K562 (cell line): ENCODE measurements at regions not wholly inside any gene's neighbourhood (a gene's known extent, or its start where the extent isn't known, plus 50 kb on each side); places are given as distances from the start of the nearest gene placed in this dataset.

Experiments used
- ATAC-seq: fragments of 200-7000 bp; cut with Tn5 transposase; 3 replicates; pipeline ENCODE4 v1.9.1; 2020; ENCODE audit warnings: moderate library complexity
- BruUV-seq: library from RNA; stranded (reverse); fragments of 400-500 nt; replicated peaks from 2 replicates; lab custom pipeline; 2021; lab: Mats Ljungman, UMichigan
- CTCF ChIA-PET: fragments of 300-600 bp; formaldehyde crosslinking; extraction: SDS; loops from one replicate; lab custom pipeline; 2021; ENCODE audit warnings: low intra/inter-chr PET ratio; lab: Yijun Ruan, JAX
- POLR2A ChIA-PET: fragments of 300-600, 350-650 bp; sonication (Branson Sonifier 250); formaldehyde crosslinking; extraction: SDS; loops from one replicate; lab custom pipeline; 2021; ENCODE audit warnings: antibody characterized with exemption, inconsistent platforms; lab: Yijun Ruan, JAX
- DNase-seq, 4 experiments: peaks; one replicate each; pipeline versions ENCODE4 v3.0.0 to v3.0.0-alpha.2; 2011 to 2018; ENCODE audit warnings: low spot score in 3 of 4, mixed read lengths in 3 of 4; ENCODE audit errors: extremely low read depth in 1 of 4
- FAIRE-seq: peaks from 2 replicates; lab custom pipeline; 2011; peaks lifted over from hg19 to GRCh38; lab: Jason Lieb, UNC
- H2AFZ ChIP-seq: 2 replicates; pipeline ENCODE4 v1.6.0; 2011; ENCODE audit warnings: low read depth, low read length, control low read depth, inconsistent platforms
- H3K27ac ChIP-seq: fragments of 200-600 bp; 3 replicates; pipeline ENCODE4 v1.8.0; 2011; ENCODE audit warnings: low read depth, mild to moderate bottlenecking, control low read depth, inconsistent platforms, low read length, moderate library complexity, mixed read lengths; ENCODE audit errors: extremely low read depth
- H3K27me3 ChIP-seq, 2 experiments: fragments of 300-600 bp in 1 of 2; 2 replicates in 1 of 2; 3 replicates in 1 of 2; pipeline versions ENCODE4 v1.6.0 to v1.8.0; 2011; ENCODE audit warnings: inconsistent platforms in 2 of 2, low read length in 2 of 2, mild to moderate bottlenecking in 1 of 2, mixed read lengths in 1 of 2, moderate library complexity in 1 of 2; ENCODE audit not compliant: control insufficient read depth in 2 of 2, insufficient read depth in 2 of 2
- H3K36me3 ChIP-seq: fragments of 300-600 bp; 3 replicates; pipeline ENCODE4 v1.8.0; 2011; ENCODE audit warnings: mild to moderate bottlenecking, low read length, inconsistent platforms; ENCODE audit not compliant: control insufficient read depth, insufficient read depth
- H3K4me1 ChIP-seq, 2 experiments: fragments of 200-600 bp in 1 of 2; replicated peaks in 1 of 2; 2 replicates in 1 of 2; 3 replicates in 1 of 2; pipeline versions ENCODE4 v1.5.1 to v1.8.0; 2011; ENCODE audit warnings: inconsistent platforms in 2 of 2, low read length in 2 of 2, mild to moderate bottlenecking in 1 of 2, mixed read lengths in 1 of 2, moderate library complexity in 1 of 2; ENCODE audit not compliant: control insufficient read depth in 2 of 2, insufficient read depth in 2 of 2
- H3K4me2 ChIP-seq: 2 replicates; pipeline ENCODE4 v1.6.1; 2011; ENCODE audit warnings: low read length, control low read depth, inconsistent platforms, mixed read lengths; ENCODE audit not compliant: insufficient read depth
- H3K4me3 ChIP-seq: fragments of 200-600 bp; sonication (generic), shearing (Covaris generic); 2 replicates; pipeline ENCODE4 v1.5.1; 2016; ENCODE audit warnings: control low read depth, inconsistent platforms
- H3K79me2 ChIP-seq: fragments of 200-600 bp; 3 replicates; pipeline ENCODE4 v1.8.0; 2011; ENCODE audit warnings: low read length, inconsistent platforms; ENCODE audit not compliant: control insufficient read depth, insufficient read depth
- H3K9ac ChIP-seq, 2 experiments: 2 replicates each; pipeline versions ENCODE4 v1.6.0 to v1.6.1; 2011; ENCODE audit warnings: low read depth in 2 of 2, low read length in 2 of 2, control low read depth in 1 of 2, inconsistent platforms in 1 of 2, mild to moderate bottlenecking in 1 of 2, mixed read lengths in 1 of 2; ENCODE audit not compliant: insufficient read depth in 1 of 2
- H3K9me1 ChIP-seq: one replicate; pipeline ENCODE4 v1.6.0; 2011; ENCODE audit warnings: inconsistent platforms, mild to moderate bottlenecking, low read length, moderate library complexity; ENCODE audit not compliant: control insufficient read depth, insufficient read depth
- H3K9me3 ChIP-seq: replicated peaks from 2 replicates; pipeline ENCODE4 v1.5.1; 2011; ENCODE audit warnings: low read depth, low read length, inconsistent platforms; ENCODE audit not compliant: control insufficient read depth, insufficient read depth
- H4K20me1 ChIP-seq: replicated peaks from 2 replicates; pipeline ENCODE4 v1.6.1; 2011; ENCODE audit warnings: low read length, inconsistent platforms, mixed read lengths; ENCODE audit not compliant: control insufficient read depth, insufficient read depth
- DMBX1 ChIP-seq: fragments of 250-450 bp; sonication (Bioruptor Pico); IDR thresholded peaks from 2 replicates; pipeline ENCODE4 v1.8.0; 2022; ENCODE audit warnings: inconsistent platforms, mild to moderate bottlenecking, moderate library complexity, borderline replicate concordance
- FOXM1 ChIP-seq, 2 experiments: fragments of 450-650 bp in 1 of 2; sonication (generic) in 1 of 2; formaldehyde crosslinking in 1 of 2; IDR thresholded peaks; 2 replicates each; pipeline versions ENCODE4 v1.6.1 to v1.9.0; 2017 to 2022; ENCODE audit warnings: low read depth in 2 of 2, mild to moderate bottlenecking in 2 of 2, missing genetic modification reagents in 1 of 2, moderate library complexity in 1 of 2
- LCOR ChIP-seq: sonication (generic); formaldehyde crosslinking; IDR thresholded peaks from 2 replicates; pipeline ENCODE4 v1.8.0; 2022; ENCODE audit warnings: mild to moderate bottlenecking, missing genetic modification reagents
- MED1 ChIP-seq: sonication (generic); formaldehyde crosslinking; IDR thresholded peaks from 2 replicates; pipeline ENCODE4 v1.8.1; 2023; ENCODE audit warnings: missing genetic modification reagents, borderline replicate concordance
- MEF2A ChIP-seq: IDR thresholded peaks from 2 replicates; pipeline ENCODE4 v1.6.1; 2011; ENCODE audit warnings: low read depth, mild to moderate bottlenecking, low read length, moderate library complexity; ENCODE audit not compliant: control insufficient read depth
- POLR2B ChIP-seq: fragments of 450-650 bp; IDR thresholded peaks from 2 replicates; pipeline ENCODE4 v1.6.1; 2018; ENCODE audit warnings: low read depth; ENCODE audit not compliant: partially characterized antibody
- RBFOX2 ChIP-seq: fragments of 200-400 bp; formaldehyde crosslinking; IDR thresholded peaks from 2 replicates; pipeline ENCODE4 v1.6.1; 2017; ENCODE audit warnings: low read depth, mild to moderate bottlenecking, low read length, moderate library complexity
- RHOXF2B ChIP-seq: fragments of 250-450 bp; sonication (Bioruptor Pico); conservative IDR thresholded peaks from 2 replicates; pipeline ENCODE4 v1.5.1; 2021
- TFAP4 ChIP-seq: sonication (generic); formaldehyde crosslinking; IDR thresholded peaks from 2 replicates; pipeline ENCODE4 v1.8.0; 2022; ENCODE audit warnings: missing genetic modification reagents, mild to moderate bottlenecking, moderate library complexity, borderline replicate concordance
- TRIM24 ChIP-seq, 2 experiments: fragments of 450-650 bp; IDR thresholded peaks; 2 replicates each; pipeline ENCODE4 v1.6.1; 2016
- ZNF561 ChIP-seq: fragments of 450-650 bp; formaldehyde crosslinking; conservative IDR thresholded peaks from 2 replicates; pipeline ENCODE4 v1.4.0; 2020; ENCODE audit warnings: mild to moderate bottlenecking, moderate library complexity
- WGBS: fragments of 100-300 bp; shearing (Covaris generic); methylation state at CpG from one replicate; pipeline ENCODE4 v1.1.6; 2016; ENCODE audit warnings: low coverage, mixed read lengths; ENCODE audit not compliant: insufficient coverage; ENCODE audit errors: missing lambda C conversion rate; 5-methylcytosine and 5-hydroxymethylcytosine counted together
- in situ Hi-C: fragments of 300-500 bp; cut with MboI; formaldehyde crosslinking; loops from 4 replicates; pipeline ENCODE4 v1.15.0; 2018; ENCODE audit warnings: inconsistent platforms, mixed read lengths
- intact Hi-C: fragments of 100-400 bp; cut with micrococcal nuclease; formaldehyde crosslinking; loops from 2 replicates; pipeline ENCODE4 v1.14.2; 2022

- TF ChIP-seq RBFOX2: no peak
- TF ChIP-seq FOXM1 (IDR thresholded peaks at IDR 0.05; ENCODE audit: low read depth): no peak
- TF ChIP-seq FOXM1 (CRISPR knock-in tag; IDR thresholded peaks at IDR 0.05; ENCODE audit: low read depth): no peak
These were observed 360.9 kb downstream of the ARL6IP6 start (continued) for GRCh38 chr2:153079315-153079714.

GRCh38 chr2:153077311-153077710 is 358.9 kb downstream of the ARL6IP6 start:
- H3K9me3 ChIP-seq: no peaks in the 10 kb centered on the region
- ATAC-seq: no peak
- no peaks in the 10 kb centered on the region for H3K79me2 ChIP-seq
- TF ChIP-seq TFAP4 (CRISPR knock-in tag): no peak
- no peak for TF ChIP-seq TRIM24 (IDR thresholded peaks at IDR 0.05)
- TF ChIP-seq MED1 (CRISPR knock-in tag): no peak
- TF ChIP-seq MEF2A: no peak
- TF ChIP-seq ZNF561 (CRISPR knock-in tag): no peak
- TF ChIP-seq DMBX1 (CRISPR knock-in tag): no peak
- TF ChIP-seq POLR2B: no peak
- no peak for TF ChIP-seq RHOXF2B (CRISPR knock-in tag)
- no peak for TF ChIP-seq LCOR

More at GRCh38 chr2:153077311-153077710, 358.9 kb downstream of the ARL6IP6 start:
- in situ Hi-C loops (no loop called here), intact Hi-C loops (no loop called here)
- no peaks in the 10 kb centered on the region for H3K4me1 ChIP-seq
- ChIA-PET POLR2A (no interaction called here), CTCF (no interaction called here)
- FAIRE-seq (no peak), DNase-seq (no peak)
- no peak overlapping the region for H3K9ac ChIP-seq
- H3K4me3 ChIP-seq: no peak overlapping the region
- H3K4me2 ChIP-seq: no peak overlapping the region
- H3K9me1 ChIP-seq: no peaks in the 10 kb centered on the region
- H3K27me3 ChIP-seq: no peaks in the 10 kb centered on the region
- no peak overlapping the region for H2AFZ ChIP-seq
- WGBS: 0% methylated on average over 2 of the region's 2 CpGs
- no peaks in the 10 kb centered on the region for H3K36me3 ChIP-seq
- H3K27ac ChIP-seq: no peak overlapping the region
- H4K20me1 ChIP-seq: no peaks in the 10 kb centered on the region
- no TSS peak for BruUV-seq
